ENCODE measurements at regions not wholly inside any gene's neighbourhood (a gene's known extent, or its start where the extent isn't known, plus 50 kb on each side); places are given as distances from the start of the nearest gene placed in this dataset.

DNA sequence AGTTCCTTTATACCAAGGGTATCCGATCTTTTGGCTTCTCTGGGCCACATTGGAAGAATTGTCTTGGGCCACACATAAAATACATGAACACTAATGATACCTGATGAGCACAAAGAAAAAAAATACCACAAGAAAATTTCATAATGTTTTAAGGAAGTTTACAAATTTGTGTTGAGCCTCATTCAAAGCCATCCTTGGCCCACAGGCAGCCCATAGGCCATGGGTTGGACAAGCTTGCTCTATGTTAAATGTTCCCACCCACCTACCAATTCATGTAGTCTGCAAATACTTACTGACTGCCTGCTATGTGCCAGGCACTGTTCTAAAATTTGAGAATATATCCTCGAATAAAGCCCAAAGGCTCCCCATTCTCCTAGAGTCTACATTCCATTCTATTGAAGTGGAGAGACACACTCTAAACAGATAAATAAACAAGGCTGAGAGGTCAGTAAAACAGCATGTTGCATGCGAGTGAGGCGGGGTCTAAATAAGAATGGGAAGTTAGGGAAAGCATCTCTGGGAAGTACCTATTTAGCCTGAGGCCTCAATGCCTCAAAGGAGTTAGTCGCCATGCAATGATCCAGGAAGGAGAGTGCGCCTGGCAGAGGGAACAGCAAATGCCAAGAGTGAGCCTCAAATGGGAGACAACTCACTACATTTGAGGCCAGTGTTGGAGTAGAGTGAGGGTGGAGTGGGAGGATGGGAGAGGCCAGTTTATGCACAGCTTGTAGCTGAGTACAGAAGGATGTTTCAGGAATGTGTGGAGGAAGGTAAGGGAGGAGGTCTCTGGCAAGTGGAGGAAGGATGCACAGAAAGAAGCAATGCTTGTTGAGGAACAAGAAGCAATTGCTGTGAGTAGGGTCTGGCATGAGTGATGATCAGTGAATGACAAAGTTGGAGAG is 52.5 kb upstream of the CLDN10 start:
- Histone ChIP-seq H3K4me1 (no peaks in the 10 kb centered on the region), H3K27ac (no peak overlapping the region), H3K4me3 (no peak overlapping the region), H3K27me3 (no peaks in the 10 kb centered on the region), H3K36me3 (ENCODE audit: low read depth, missing control alignments) (no peaks in the 10 kb centered on the region), H3K9me3 (no peaks in the 10 kb centered on the region)
- TF ChIP-seq CTCF (IDR thresholded peaks at IDR 0.05): no peak
- TF ChIP-seq POLR2A (IDR thresholded peaks at IDR 0.05): no peak
- DNase-seq: no peak
- intact Hi-C loops (cut with DNase I; ENCODE audit: low total_unique reads): no loop called here
- WGBS, 2 donors: 88 to 90% methylated on average over 6 of the region's 6 CpGs

- intact Hi-C loops (cut with DNase I; ENCODE audit: low total_unique reads): no loop called here
- TF ChIP-seq CTCF (IDR thresholded peaks at IDR 0.05): no peak
- TF ChIP-seq POLR2A (IDR thresholded peaks at IDR 0.05): no peak
These were observed 50.3 kb upstream of the CLDN10 start for GRCh38 chr13:95502216-95502615.

More at GRCh38 chr13:95502216-95502615, 50.3 kb upstream of the CLDN10 start:
- Histone ChIP-seq H3K27ac (no peak overlapping the region), H3K4me1 (no peaks in the 10 kb centered on the region), H3K27me3 (no peaks in the 10 kb centered on the region), H3K36me3 (ENCODE audit: low read depth, missing control alignments) (no peaks in the 10 kb centered on the region), H3K4me3 (no peak overlapping the region), H3K9me3 (no peaks in the 10 kb centered on the region)
- 85 to 88% methylated on average over 2 of the region's 2 CpGs for WGBS, 2 donors
- DNase-seq: no peak

All from testis (tissue), 2 donors.